IMR-90 (cell line): ENCODE measurements at regions not wholly inside any gene's neighbourhood (a gene's known extent, or its start where the extent isn't known, plus 50 kb on each side); places are given as distances from the start of the nearest gene placed in this dataset.
"Not testable (repeated sequence)": the region's sequence is repeated elsewhere in the genome, so short reads cannot be mapped to it uniquely, and the experiment has no call there.

Source experiments
- ATAC-seq: fragments of 200-7000 bp; cut with Tn5 transposase; 2 replicates; pipeline ENCODE4 v1.9.1; 2020; ENCODE audit warnings: low read depth, mild to moderate bottlenecking, moderate library complexity
- BruUV-seq: library from RNA; stranded (reverse); fragments of 400-500 nt; replicated peaks from 2 replicates; lab custom pipeline; 2021; lab: Mats Ljungman, UMichigan
- CTCF ChIA-PET: fragments of 300-600 bp; formaldehyde crosslinking; extraction: SDS; loops from one replicate; lab custom pipeline; 2021; ENCODE audit warnings: antibody characterized with exemption; lab: Yijun Ruan, JAX
- POLR2A ChIA-PET: fragments of 300-600 bp; sonication (Branson Sonifier 250); formaldehyde crosslinking; loops from one replicate; lab custom pipeline; 2022; ENCODE audit warnings: antibody characterized with exemption; ENCODE audit not compliant: unreplicated experiment; lab: Charles Lee
- DNase-seq: peaks from one replicate; pipeline ENCODE4 v3.0.0; 2013
- H2AFZ ChIP-seq: replicated peaks from 2 replicates; pipeline ENCODE3; 2013; ENCODE audit warnings: low read length, mild to moderate bottlenecking; ENCODE audit not compliant: poor library complexity
- H2AK5ac ChIP-seq: 2 replicates; pipeline ENCODE4 v1.6.1; 2013; ENCODE audit warnings: low read depth, low read length, inconsistent platforms
- H2AK9ac ChIP-seq: replicated peaks from 2 replicates; pipeline ENCODE3; 2013; ENCODE audit warnings: mild to moderate bottlenecking, low read depth, low read length, moderate library complexity; ENCODE audit not compliant: poor library complexity
- H2BK120ac ChIP-seq: 2 replicates; pipeline ENCODE4 v1.6.1; 2013; ENCODE audit warnings: low read depth, low read length, inconsistent platforms
- H2BK15ac ChIP-seq: 3 replicates; pipeline ENCODE4 v1.6.1; 2013; ENCODE audit warnings: low read depth, low read length, inconsistent platforms
- H2BK20ac ChIP-seq: 2 replicates; pipeline ENCODE4 v1.6.1; 2013; ENCODE audit warnings: low read depth, mild to moderate bottlenecking, inconsistent platforms, low read length, moderate library complexity
- H2BK5ac ChIP-seq: 2 replicates; pipeline ENCODE4 v1.6.1; 2013; ENCODE audit warnings: mild to moderate bottlenecking, low read depth, low read length, inconsistent platforms; ENCODE audit not compliant: poor library complexity, severe bottlenecking
- H3K14ac ChIP-seq: replicated peaks from 2 replicates; pipeline ENCODE4 v1.6.1; 2013; ENCODE audit warnings: low read depth, low read length, inconsistent platforms
- H3K18ac ChIP-seq: 2 replicates; pipeline ENCODE4 v1.6.1; 2013; ENCODE audit warnings: low read depth, low read length, control low read depth
- H3K23ac ChIP-seq: 2 replicates; pipeline ENCODE4 v1.6.1; 2013; ENCODE audit warnings: low read depth, low read length, inconsistent platforms
- H3K27ac ChIP-seq: 2 replicates; pipeline ENCODE4 v1.5.1; 2013; ENCODE audit warnings: mild to moderate bottlenecking, control low read depth, low read length; ENCODE audit not compliant: insufficient read depth
- H3K27me3 ChIP-seq: 2 replicates; pipeline ENCODE4 v1.6.1; 2013; ENCODE audit warnings: low read length; ENCODE audit not compliant: control insufficient read depth, insufficient read depth
- H3K36me3 ChIP-seq: 2 replicates; pipeline ENCODE4 v1.6.1; 2013; ENCODE audit warnings: low read length, mixed read lengths; ENCODE audit not compliant: control insufficient read depth, insufficient read depth
- H3K4ac ChIP-seq: 2 replicates; pipeline ENCODE4 v1.6.1; 2013; ENCODE audit warnings: low read depth, low read length, inconsistent platforms
- H3K4me1 ChIP-seq: 2 replicates; pipeline ENCODE4 v1.6.1; 2013; ENCODE audit warnings: low read length, mixed read lengths; ENCODE audit not compliant: control insufficient read depth, insufficient read depth
- H3K4me2 ChIP-seq: 2 replicates; pipeline ENCODE4 v1.6.1; 2013; ENCODE audit warnings: low read depth, mild to moderate bottlenecking, control low read depth, low read length, moderate library complexity
- H3K4me3 ChIP-seq: 2 replicates; pipeline ENCODE4 v1.5.1; 2013; ENCODE audit warnings: low read depth, mild to moderate bottlenecking, control low read depth, low read length, moderate library complexity; ENCODE audit not compliant: insufficient read depth
- H3K56ac ChIP-seq: 2 replicates; pipeline ENCODE4 v1.6.1; 2013; ENCODE audit warnings: low read length, inconsistent platforms; ENCODE audit not compliant: insufficient read depth; ENCODE audit errors: extremely low read depth
- H3K79me1 ChIP-seq, 2 experiments: 2 replicates each; pipeline ENCODE4 v1.6.1; 2013; ENCODE audit warnings: low read length in 2 of 2, inconsistent platforms in 1 of 2, low read depth in 1 of 2
- H3K9ac ChIP-seq: 2 replicates; pipeline ENCODE4 v1.6.1; 2013; ENCODE audit warnings: low read depth, low read length, control low read depth
- H3K9me1 ChIP-seq: 2 replicates; pipeline ENCODE4 v1.6.1; 2013; ENCODE audit warnings: low read length, inconsistent platforms; ENCODE audit not compliant: insufficient read depth
- H3K9me3 ChIP-seq: 2 replicates; pipeline ENCODE4 v1.6.1; 2013; ENCODE audit warnings: low read length; ENCODE audit not compliant: control insufficient read depth, insufficient read depth
- H4K20me1 ChIP-seq: 2 replicates; pipeline ENCODE4 v1.6.1; 2013; ENCODE audit warnings: low read length, inconsistent platforms; ENCODE audit not compliant: insufficient read depth
- H4K5ac ChIP-seq: 2 replicates; pipeline ENCODE4 v1.6.1; 2013; ENCODE audit warnings: mild to moderate bottlenecking, low read depth, low read length, control low read depth
- H4K8ac ChIP-seq, 2 experiments: 2 replicates each; pipeline ENCODE4 v1.6.1; 2013; ENCODE audit warnings: low read depth in 2 of 2, low read length in 2 of 2, control low read depth in 1 of 2, inconsistent platforms in 1 of 2
- H4K91ac ChIP-seq: 2 replicates; pipeline ENCODE4 v1.6.1; 2013; ENCODE audit warnings: low read depth, low read length, inconsistent platforms; ENCODE audit not compliant: insufficient read depth
- WGBS, 2 experiments: methylation state at CpG; one replicate each; pipeline versions ENCODE4 v1.1.5 to v1.1.7; 2013; ENCODE audit warnings: missing lambda C conversion rate in 2 of 2; ENCODE audit not compliant: insufficient read length in 1 of 2; ENCODE audit errors: extremely low coverage in 2 of 2; 5-methylcytosine and 5-hydroxymethylcytosine counted together
- dilution Hi-C: fragments of 300-500 bp; cut with HindIII; formaldehyde crosslinking; loops from one replicate; pipeline ENCODE4 v1.14.3; 2018; ENCODE audit warnings: low sequenced_read_pairs; ENCODE audit not compliant: unreplicated experiment
- in situ Hi-C: fragments of 300-500 bp; cut with MboI; formaldehyde crosslinking; loops from 3 replicates; pipeline ENCODE4 v1.14.3; 2019; ENCODE audit warnings: low sequenced_read_pairs, inconsistent platforms, mixed read lengths
- intact Hi-C: fragments of 100-400 bp; cut with micrococcal nuclease; formaldehyde crosslinking; loops from 2 replicates; pipeline ENCODE4 v1.10.0; 2022

GRCh38 chr16:88225640-88226230 lies 157.0 kb upstream of the ZNF469 start:
- H3K18ac ChIP-seq, H3K56ac ChIP-seq, H2BK20ac ChIP-seq, H4K20me1 ChIP-seq, H4K91ac ChIP-seq, intact Hi-C loops, in situ Hi-C loops, H3K27me3 ChIP-seq, H2BK120ac ChIP-seq, H3K27ac ChIP-seq, H2BK5ac ChIP-seq, H2AFZ ChIP-seq, dilution Hi-C loops, H4K8ac ChIP-seq, H3K14ac ChIP-seq, H3K9ac ChIP-seq, DNase-seq, BruUV-seq, H3K4me1 ChIP-seq, H3K36me3 ChIP-seq, H2AK5ac ChIP-seq, H2AK9ac ChIP-seq, H3K4me2 ChIP-seq, H3K9me1 ChIP-seq, H4K5ac ChIP-seq, ATAC-seq, H3K23ac ChIP-seq, POLR2A ChIA-PET, H2BK15ac ChIP-seq, H3K79me1 ChIP-seq, H3K9me3 ChIP-seq, H3K4ac ChIP-seq, H3K4me3 ChIP-seq, CTCF ChIA-PET: not testable (repeated sequence)
- 83% methylated on average over 1 of the region's 10 CpGs; no CpG with 5 or more reads in 1 of the 2 experiments for WGBS, 2 experiments

GRCh38 chr16:88226302-88226701 lies 156.5 kb upstream of the ZNF469 start:
- H3K9ac ChIP-seq, H3K18ac ChIP-seq, H3K4me2 ChIP-seq, H2AK5ac ChIP-seq, H2BK120ac ChIP-seq, H3K4ac ChIP-seq, H4K5ac ChIP-seq, intact Hi-C loops, H3K14ac ChIP-seq, H3K27me3 ChIP-seq, H2BK20ac ChIP-seq, H4K8ac ChIP-seq, POLR2A ChIA-PET, H4K20me1 ChIP-seq, H3K9me1 ChIP-seq, H3K9me3 ChIP-seq, DNase-seq, H3K27ac ChIP-seq, H3K79me1 ChIP-seq, BruUV-seq, H2BK5ac ChIP-seq, in situ Hi-C loops, dilution Hi-C loops, H3K36me3 ChIP-seq, H2AFZ ChIP-seq, H3K4me3 ChIP-seq, H2BK15ac ChIP-seq, CTCF ChIA-PET, H3K4me1 ChIP-seq, H3K56ac ChIP-seq, H2AK9ac ChIP-seq, H3K23ac ChIP-seq, H4K91ac ChIP-seq, ATAC-seq: not testable (repeated sequence)
- WGBS, 2 experiments: 100% methylated on average over 1 of the region's 14 CpGs; no CpG with 5 or more reads in 1 of the 2 experiments
